ENCODE measurements at regions not wholly inside any gene's neighbourhood (a gene's known extent, or its start where the extent isn't known, plus 50 kb on each side); places are given as distances from the start of the nearest gene placed in this dataset.

DNA sequence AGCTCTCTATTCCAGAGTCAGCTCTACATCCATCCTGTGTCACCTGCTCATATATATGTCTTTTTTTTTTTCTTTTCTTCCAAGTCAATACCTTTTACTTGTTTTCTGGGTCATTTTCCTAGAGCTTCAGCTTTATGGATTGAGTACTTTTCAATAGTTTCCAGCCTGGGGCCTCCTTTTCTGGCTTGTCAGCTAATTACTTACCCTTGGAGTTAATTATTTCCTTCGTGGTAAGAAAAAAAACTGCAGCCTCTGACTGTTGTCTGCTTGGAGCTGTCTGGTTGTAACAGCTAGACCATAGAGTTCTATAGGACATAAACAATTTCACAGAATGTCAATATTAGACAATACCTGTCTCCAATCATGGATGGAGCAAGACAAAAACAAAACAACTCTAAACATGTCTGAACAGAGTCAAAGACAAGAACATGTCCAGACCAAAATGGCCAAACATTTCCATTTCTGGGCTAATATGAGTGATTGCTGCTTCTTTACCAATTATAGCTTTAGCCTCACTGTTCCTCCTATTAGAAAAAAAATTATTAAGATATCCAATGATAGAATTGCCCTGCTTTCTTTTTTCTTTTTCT lies 643.1 kb downstream of the SLC4A3 start:
- no peak for DNase-seq (ENCODE audit: low read depth in 1 of 2, low spot score in 1 of 2)

DNA sequence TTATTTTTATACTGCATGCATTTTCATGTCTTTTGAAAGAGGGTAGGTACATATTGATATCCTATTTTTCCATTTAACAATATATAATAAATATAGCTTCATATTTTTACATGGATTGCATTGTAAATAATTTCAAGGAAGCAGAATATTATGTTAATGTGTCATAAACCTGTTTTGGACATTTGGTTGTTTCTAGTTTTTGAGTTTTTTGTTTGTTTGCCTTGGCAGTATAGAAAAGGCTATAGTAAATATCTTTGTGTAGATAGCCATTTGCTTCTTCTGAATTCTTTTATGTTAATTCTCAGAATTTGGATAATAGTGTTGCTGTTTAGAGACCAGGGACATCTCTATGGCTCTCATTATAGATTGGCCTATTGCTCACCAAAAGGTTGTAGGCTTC lies 645.2 kb downstream of the SLC4A3 start:
- no peak for DNase-seq (ENCODE audit: low read depth in 1 of 2, low spot score in 1 of 2)

DNA sequence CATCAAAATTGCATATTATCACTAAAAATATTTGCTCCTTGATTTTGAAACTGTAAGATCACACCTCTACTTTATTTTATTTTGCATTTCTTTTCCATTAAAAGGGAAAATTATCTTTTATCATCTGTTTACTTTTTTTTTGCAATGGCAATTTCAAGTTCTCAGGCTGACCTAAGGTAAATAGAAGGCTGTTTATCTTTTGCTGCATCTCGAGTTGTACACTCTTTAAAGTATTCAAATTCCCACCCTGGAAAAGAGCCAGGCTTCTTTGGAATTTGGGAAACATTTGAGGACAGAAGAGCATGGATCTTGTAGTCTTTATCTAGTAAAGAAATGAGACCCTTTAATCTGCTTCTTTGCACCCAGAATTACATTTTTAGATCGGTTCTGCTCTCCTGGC lies 645.7 kb downstream of the SLC4A3 start:
- no peak for DNase-seq (ENCODE audit: low read depth in 1 of 2, low spot score in 1 of 2)

DNA sequence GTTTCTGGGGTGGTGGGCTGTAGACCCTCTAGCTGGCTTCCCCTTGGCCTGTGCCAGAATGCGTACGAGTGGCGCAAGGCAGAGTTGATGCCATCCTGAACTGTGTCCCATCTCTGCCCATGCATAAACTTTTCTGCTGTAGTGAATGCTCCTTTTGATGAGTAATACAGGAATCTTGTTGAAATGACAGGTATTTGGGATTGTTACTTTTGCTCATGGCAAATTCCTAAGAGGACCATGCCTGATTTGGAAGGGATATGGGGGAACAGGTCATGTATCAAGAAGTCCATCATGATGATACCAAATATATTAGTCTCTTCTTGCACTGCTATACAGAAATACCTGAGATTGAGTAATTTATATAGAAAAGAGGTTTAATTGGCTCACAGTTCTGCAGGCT lies 648.0 kb downstream of the SLC4A3 start:
- DNase-seq (ENCODE audit: low read depth in 1 of 2, low spot score in 1 of 2), result no peak

DNA sequence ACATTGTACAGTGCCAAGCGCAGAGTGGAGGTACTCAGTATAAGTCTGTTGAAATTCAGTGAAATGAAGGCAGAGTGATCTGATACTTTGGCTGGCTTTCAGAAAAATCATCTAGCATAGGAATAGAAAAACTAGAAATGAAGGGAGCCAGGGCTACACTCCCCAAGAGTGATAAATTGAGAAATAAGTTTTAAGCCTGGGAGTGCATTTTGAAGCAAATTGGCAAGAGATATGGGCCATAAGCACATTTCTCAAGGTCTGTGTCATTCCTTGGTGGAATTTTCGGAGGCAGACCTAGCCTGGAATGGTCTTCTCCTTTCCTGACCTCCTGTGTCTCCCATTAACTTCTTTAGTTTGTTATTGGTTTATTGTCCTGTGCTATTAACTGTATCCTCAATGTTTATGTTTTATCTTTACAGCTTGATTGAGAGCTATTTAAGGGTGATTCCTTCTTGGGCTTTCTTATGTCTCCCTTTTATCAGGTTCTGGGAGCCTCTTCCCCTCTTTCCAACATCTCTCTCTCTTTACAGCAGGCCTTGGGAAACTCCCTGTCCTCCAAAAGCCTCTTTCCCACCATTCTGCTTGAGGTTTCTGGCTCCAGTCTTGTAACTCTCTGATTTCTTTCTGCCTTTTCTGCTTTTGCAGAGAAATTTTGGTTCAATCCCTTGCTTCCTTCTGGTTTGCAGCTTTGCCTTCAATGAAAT lies 649.5 kb downstream of the SLC4A3 start:
- DNase-seq (ENCODE audit: low read depth in 1 of 2, low spot score in 1 of 2), result no peak

DNA sequence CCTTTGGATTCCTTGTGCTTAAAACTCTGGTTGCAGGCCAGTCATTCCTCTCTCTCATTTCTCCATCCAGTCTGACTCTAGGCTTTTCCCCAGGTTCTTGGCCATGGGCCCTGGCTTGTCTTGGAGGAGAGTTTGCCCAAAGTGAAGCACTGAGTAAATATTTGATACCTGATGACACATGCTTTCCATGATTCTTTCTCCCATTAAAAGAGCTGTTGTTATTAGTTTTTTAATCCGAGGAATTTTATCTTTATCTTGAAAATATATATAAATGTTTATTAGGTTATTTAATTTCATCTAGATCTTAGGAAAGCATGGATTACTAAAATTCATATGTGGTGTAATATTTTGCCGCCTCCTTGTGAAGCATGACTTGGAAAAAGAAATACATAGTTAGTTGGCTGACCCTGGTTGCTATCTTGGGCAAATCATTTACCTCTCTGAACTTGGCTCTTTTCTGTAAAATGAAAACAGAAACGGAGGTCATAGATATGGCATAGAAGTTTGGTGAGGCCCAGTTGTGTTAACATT lies 650.1 kb downstream of the SLC4A3 start:
- no peak for DNase-seq (ENCODE audit: low read depth in 1 of 2, low spot score in 1 of 2)

DNA sequence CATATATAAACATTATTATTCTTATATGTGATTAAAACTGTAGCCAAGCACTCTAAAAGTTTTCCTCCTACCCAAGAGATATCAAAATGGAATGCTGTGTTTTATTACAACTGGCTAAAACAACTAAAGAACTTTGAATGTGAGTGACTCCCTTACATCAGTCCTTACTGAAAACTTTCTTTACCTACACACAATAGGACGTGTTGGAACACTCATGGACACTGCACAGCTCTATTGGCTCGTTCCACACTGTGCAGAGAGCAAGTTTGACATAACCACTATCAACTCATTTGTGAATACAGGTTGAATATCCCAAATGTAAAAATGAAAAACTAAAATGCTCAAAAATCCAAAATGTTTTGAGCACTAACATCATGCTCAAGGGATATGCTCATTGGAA lies 650.6 kb downstream of the SLC4A3 start:
- DNase-seq (ENCODE audit: low read depth in 1 of 2, low spot score in 1 of 2), result no peak

DNA sequence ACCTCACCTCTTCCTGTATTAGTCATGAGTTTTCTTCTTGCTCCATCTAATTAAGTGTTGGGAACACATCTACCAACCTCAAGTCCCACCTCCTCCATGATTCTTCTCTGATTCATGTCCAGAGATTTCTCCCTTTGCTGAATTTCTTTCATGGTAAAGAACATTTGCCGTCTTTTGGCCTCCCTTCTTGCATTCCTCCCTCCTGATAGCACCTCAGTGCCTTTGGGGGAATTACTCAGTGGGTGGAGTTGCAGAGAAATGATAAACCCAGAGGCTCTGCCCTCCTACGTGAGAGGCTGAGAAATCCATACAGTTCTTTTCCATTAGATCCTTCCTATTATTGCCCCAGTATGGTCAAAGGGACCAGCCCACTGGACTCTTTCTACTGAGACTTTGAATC lies 651.9 kb downstream of the SLC4A3 start:
- DNase-seq (ENCODE audit: low read depth in 1 of 2, low spot score in 1 of 2), result no peak

DNA sequence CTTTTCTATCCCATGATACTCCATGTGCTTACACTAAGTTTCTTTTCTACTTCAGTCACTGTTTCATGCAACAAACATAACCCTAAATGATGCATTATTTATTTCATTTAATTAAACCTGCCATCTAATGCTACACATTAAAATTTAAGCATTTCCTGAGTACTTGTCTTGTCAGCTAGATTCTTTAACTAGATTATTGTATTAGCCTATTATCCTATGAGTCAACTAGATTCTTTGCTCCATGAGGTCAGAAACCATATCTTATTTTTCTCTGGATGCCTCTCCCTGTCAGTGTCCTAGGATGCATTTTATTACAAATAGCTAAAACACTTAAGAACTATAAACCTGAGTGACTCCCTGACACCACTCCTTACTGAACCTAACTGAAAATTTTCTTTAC lies 652.4 kb downstream of the SLC4A3 start:
- DNase-seq (ENCODE audit: low read depth in 1 of 2, low spot score in 1 of 2), result no peak

DNA sequence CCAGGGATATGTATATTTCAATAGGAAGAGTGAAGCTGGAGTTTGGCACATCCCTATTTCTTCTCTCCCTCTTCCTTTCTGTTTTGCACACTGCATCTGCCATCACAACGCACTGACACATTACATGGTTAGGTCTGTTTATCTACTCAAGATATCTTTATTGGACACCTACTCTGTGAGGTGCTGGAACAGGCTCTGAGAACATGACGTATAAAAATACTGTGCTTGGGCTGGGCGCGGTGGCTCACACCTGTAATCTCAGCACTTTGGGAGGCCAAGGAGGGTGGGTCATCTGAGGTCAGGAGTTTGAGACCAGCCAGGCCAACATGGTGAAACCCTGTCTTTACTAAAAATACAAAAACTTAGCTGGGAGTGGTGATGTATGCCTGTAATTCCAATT lies 653.3 kb downstream of the SLC4A3 start:
- no peak for DNase-seq (ENCODE audit: low read depth in 1 of 2, low spot score in 1 of 2)

DNA sequence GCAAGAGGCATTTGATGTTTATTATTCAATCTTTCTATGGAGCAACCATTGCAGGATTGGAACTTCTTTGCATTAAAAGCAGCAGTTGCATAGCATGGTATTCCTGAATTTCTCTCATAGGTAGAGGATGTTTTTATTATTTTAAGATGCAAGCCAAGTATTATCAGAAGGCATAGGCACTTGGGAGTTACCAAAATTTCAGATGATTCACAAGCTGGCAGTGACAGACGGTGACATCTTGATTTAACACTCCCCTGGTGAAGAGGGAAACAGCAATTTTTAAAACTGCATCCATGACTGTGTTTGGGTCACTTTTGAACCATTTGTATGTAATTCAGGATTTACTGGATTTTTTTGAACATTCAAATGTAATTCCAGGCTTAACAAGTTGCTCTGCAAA lies 654.3 kb downstream of the SLC4A3 start:
- no peak for DNase-seq (ENCODE audit: low read depth in 1 of 2, low spot score in 1 of 2)

DNA sequence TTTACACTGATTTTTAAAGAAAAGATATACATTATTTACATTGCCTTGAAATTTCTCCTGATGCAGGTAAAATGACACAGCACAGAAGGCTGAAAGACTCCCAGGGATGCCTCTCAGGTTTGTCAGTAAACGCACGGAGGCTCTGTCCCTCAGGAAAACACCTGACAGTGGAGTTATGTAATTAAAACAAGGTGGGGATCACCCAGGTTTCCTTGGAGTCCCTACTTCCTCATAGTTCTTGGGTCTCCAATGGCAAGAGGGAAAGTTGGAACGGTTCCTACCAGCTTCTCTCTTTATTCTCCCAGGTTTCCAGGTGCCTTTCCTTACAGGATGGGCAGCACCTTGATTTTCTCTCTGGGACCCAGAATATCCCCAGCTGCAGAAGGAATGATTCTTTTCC lies 654.8 kb downstream of the SLC4A3 start:
- no peak for DNase-seq (ENCODE audit: low read depth in 1 of 2, low spot score in 1 of 2)

DNA sequence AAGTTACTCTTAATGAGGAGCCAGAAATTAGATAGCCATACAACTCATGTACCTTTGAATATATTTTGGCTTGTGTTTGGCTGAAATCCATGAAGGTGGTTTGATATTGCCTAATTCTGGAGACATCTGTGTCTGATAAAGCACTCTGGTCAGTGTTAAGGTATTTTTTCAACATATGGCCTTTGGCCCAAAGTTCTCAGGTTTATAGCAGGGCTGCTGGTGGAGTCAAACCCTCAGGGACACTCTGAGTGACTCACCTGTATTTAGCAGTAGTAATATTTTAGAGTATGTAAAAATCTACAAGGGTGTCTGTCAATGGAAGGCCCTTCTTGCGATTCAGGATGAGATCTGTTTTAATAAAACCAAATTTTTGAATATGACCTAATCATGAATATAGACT lies 666.5 kb downstream of the SLC4A3 start:
- DNase-seq (ENCODE audit: low read depth in 1 of 2, low spot score in 1 of 2), result no peak

DNA sequence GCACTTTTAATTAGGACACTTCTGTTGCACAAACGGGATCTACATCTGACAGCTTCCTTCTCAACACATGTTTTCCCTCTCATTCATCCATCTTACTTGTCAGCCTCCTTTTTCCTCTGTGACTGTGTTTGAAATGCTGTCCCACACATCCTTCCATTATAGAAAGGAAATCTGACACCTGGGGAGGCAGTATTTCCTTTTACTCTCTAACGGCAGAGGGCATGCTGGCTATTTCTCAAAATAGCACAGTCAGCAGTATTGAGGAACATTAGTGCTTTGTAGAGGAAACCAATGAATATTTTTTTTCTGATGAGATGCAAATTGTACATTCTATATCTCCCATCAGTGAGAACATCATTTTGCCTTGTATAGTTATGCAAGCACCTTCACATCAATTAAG lies 668.7 kb downstream of the SLC4A3 start:
- DNase-seq (ENCODE audit: low read depth in 1 of 2, low spot score in 1 of 2), result no peak

DNA sequence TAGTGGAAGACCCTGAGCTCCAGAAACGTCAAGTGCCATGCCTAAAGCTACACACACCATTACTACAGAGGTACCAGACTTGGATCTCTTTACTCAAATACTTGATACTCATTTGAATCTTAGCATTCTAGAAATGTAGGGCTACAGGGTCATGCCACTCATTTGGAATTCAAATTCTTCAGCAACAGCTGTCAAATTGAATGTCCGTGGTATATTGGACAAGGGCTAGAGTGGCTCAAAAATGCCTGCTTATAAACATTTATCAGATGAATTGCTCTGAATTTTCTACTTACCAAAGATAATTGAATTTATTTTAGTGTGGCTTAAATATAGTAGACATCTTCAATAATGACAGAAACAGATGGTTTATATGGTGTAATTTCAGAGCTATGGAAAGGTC lies 669.7 kb downstream of the SLC4A3 start:
- no peak for DNase-seq (ENCODE audit: low read depth in 1 of 2, low spot score in 1 of 2)

DNA sequence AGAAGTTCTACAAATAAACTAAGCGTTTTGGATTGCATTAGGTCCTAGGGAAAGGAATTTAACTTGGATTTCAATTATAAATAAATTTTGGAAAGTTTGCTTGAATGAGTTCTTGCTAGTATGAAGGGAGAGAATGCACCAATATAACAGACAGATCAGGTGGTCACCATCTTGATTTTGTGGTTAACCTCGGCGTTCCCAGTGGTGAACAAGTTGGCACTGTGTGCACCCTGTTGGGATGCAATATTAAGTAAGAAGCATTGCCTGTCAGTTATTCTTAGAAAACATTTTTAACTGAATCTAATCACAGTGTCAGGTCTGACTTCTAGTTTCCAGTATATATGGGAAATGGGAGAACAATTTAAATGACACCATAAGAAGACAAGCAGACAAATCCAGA lies 673.4 kb downstream of the SLC4A3 start:
- no peak for DNase-seq (ENCODE audit: low read depth in 1 of 2, low spot score in 1 of 2)

DNA sequence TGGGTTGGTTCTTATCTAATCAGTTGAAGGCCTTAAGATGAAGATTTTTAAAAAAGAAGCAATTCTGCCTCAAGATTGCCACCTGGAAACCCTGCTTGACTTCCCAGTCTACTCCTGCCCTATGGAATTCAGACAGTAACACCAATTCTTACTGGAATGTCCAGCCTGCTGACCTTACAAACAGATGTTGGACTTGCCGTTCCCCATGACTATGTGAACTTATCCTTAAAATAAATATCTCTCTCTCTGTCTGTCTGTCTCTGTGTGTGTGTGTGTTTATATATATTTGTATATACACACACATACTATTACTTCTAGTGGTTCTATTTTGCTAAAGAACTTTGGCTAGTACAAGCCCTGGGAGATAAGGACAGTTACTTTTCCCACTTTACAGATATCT lies 675.3 kb downstream of the SLC4A3 start:
- DNase-seq (ENCODE audit: low read depth in 1 of 2, low spot score in 1 of 2), result no peak

DNA sequence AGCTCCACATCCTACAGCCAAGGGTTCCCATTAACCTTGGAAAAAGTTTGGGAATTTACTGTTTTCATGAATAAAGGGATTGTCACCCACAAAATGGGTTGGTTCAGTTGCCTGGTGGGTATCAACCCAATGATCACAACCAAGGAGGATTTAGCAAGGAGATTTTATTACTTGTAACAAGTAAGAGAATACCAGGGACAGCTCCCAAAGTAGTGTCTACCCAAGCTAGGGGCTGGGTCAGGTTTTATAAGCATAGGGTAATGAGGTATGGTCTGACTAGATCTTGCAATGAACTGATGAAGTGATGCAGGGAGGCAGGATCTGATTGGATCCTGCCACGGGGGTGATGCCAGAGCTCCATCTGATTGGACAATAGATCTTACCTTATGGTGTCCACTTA lies 681.8 kb downstream of the SLC4A3 start:
- DNase-seq (ENCODE audit: low read depth in 1 of 2, low spot score in 1 of 2), result no peak

DNA sequence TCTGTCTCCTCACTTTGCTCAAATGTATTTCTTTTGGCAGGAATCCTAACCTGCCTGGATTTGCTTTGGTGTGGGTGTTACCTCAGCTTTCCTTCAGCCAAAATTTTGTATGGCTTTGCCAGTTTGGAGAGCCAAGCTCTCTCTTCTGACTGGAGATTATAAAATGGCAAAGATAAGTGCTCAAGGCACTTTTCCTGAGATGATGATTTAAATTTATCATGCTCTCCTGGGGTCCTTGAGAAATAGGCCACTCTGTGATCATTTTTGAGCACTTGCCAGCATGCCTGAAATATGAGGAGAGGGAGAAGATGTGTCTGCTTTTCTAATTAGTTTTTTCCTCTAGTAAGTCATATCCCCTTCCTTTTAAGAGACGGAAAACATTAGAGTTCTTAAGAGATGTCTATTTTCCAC lies 683.0 kb downstream of the SLC4A3 start:
- DNase-seq (ENCODE audit: low read depth in 1 of 2, low spot score in 1 of 2), result no peak

DNA sequence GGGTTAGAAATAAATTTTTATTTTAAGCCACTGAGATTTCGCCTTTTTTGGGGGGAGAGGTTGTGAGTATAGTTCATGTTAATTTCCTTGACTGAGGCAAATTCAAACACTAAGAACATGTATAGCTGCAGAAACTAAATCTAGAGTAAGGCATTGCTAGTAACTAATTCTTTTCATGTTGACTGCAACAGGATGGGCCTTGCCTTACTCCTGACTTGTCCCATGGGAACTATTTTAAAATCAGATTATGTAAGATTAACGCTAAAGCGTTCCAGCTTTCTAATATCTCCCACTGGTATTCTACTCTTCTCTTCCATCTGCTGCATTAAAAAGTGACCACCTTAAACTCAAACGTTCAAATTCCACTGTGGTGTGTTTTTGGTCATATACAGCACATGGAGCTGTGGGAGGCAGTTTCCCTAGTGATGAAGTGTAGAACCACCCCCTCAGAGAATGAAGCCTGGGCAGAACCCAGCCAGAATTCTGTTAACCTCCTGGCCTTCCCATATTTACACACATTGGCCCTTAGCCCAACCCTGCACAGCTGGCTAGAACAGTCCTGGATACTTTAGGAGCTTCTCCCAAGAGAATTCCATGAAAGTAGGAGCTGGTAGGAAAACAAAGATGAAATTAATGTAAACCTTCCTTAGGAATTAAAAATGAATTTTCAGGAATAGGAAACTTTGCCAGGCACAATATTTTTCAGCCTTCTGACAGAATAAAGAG lies 687.8 kb downstream of the SLC4A3 start:
- no peak for DNase-seq (ENCODE audit: low read depth in 1 of 2, low spot score in 1 of 2)

DNA sequence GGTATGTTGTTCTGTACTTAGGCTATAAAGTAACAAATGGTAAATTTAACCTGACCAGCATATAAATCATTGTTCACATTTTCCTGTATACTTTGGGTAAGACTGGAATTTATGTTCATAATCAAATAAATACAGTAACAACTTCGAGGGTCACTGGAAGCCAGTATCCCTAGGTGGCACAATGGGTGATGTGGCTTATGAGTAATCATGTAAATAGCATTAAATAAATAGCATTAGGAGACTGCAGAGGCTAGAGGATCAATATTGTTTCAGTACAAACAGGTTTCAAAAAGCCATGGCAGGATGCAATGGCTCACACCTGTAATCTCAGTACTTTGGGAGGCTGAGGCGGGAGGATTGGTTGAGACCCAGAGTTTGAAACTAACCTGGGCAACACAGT lies 690.6 kb downstream of the SLC4A3 start:
- DNase-seq (ENCODE audit: low read depth in 1 of 2, low spot score in 1 of 2), result no peak

DNA sequence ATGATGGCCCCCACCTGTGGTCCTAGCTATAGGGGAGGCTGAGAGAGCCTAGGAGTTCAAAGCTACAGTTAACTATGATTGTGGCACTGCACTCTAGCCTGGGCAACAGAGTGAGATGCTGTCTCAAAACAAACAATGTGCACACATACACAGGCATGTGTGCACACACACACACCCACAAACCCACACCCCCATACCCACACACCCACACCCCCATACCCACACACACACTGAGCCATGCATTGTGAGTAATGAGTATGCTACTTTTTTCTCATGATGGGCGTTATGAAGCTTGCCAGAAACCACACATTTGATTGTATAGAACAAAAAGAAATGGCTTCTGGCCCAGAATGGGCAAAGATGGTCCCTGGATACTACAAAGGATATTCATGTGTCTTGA lies 691.1 kb downstream of the SLC4A3 start:
- no peak for DNase-seq (ENCODE audit: low read depth in 1 of 2, low spot score in 1 of 2)

Data from activated CD4-positive, alpha-beta T cell treated with anti-CD3 and anti-CD28 coated beads, Interleukin-2, amount 50 U/mL, for 24 hours (primary cell).